NCI-H748 treated with DMSO at 0.1 percent for 48 hours (cell line): ENCODE measurements at regions not wholly inside any gene's neighbourhood (a gene's known extent, or its start where the extent isn't known, plus 50 kb on each side); places are given as distances from the start of the nearest gene placed in this dataset.

Experiments
- DNase-seq: peaks from one replicate; lab custom pipeline; 2025; lab: John Stamatoyannopoulos, UW

- no peak for DNase-seq
Measured at GRCh38 chr10:33542752-33543505, 208.5 kb upstream of the NRP1 start.

- no peak for DNase-seq
Measured at GRCh38 chr10:33539116-33539515, 204.6 kb upstream of the NRP1 start.

- no peak for DNase-seq
Measured at GRCh38 chr10:33537066-33537465, 202.6 kb upstream of the NRP1 start.

GRCh38 chr10:33536508-33536907 is 202.0 kb upstream of the NRP1 start:
- no peak for DNase-seq

- DNase-seq, result no peak
Measured at GRCh38 chr10:33535866-33536265, 201.4 kb upstream of the NRP1 start.

- DNase-seq, result no peak
Measured at GRCh38 chr10:33534416-33534815, 199.9 kb upstream of the NRP1 start.

- no peak for DNase-seq
Measured at GRCh38 chr10:33533612-33534011, 199.1 kb upstream of the NRP1 start.

- DNase-seq, result no peak
Measured at GRCh38 chr10:33532901-33533300, 198.4 kb upstream of the NRP1 start.

GRCh38 chr10:33529234-33529633 is 194.8 kb upstream of the NRP1 start:
- no peak for DNase-seq

GRCh38 chr10:33524966-33525365 is 190.5 kb upstream of the NRP1 start:
- DNase-seq, result no peak

- no peak for DNase-seq
Measured at GRCh38 chr10:33524041-33524440, 189.6 kb upstream of the NRP1 start.

GRCh38 chr10:33523236-33523792 is 188.8 kb upstream of the NRP1 start:
- no peak for DNase-seq

- no peak for DNase-seq
Measured at GRCh38 chr10:33521904-33522303, 187.4 kb upstream of the NRP1 start.

GRCh38 chr10:33521062-33521461 is 186.6 kb upstream of the NRP1 start:
- DNase-seq, result no peak

- no peak for DNase-seq
Measured at GRCh38 chr10:33520223-33520622, 185.8 kb upstream of the NRP1 start.

- DNase-seq, result no peak
Measured at GRCh38 chr10:33519130-33519860, 184.8 kb upstream of the NRP1 start.

- DNase-seq, result no peak
Measured at GRCh38 chr10:33510206-33510605, 175.7 kb upstream of the NRP1 start.

- DNase-seq, result peak; percentile 83
Measured at GRCh38 chr10:33509231-33509831, 174.9 kb upstream of the NRP1 start.

- no peak for DNase-seq
Measured at GRCh38 chr10:33507662-33508425, 173.4 kb upstream of the NRP1 start.

- no peak for DNase-seq
Measured at GRCh38 chr10:33506838-33507661, 172.6 kb upstream of the NRP1 start.

- no peak for DNase-seq
Measured at GRCh38 chr10:33506391-33506790, 171.9 kb upstream of the NRP1 start.
